T-cell (primary cell): ENCODE measurements at regions not wholly inside any gene's neighbourhood (a gene's known extent, or its start where the extent isn't known, plus 50 kb on each side); places are given as distances from the start of the nearest gene placed in this dataset.

Experiments used
- ATAC-seq, 4 experiments: fragments of 200-7000 bp in 3 of 4; fragments of 150-1000 bp in 1 of 4; cut with Tn5 transposase; replicated peaks in 1 of 4; 1 replicate in 3 of 4; 2 replicates in 1 of 4; pipeline ENCODE4 v1.10.0; 2021; ENCODE audit warnings: moderate library complexity in 3 of 4, mild to moderate bottlenecking in 2 of 4, moderate number of reproducible peaks in 1 of 4
- CTCF ChIA-PET, 2 donors: fragments of 300-600 bp; sonication (Branson Sonifier 250); formaldehyde crosslinking; loops; one replicate each; lab custom pipeline; 2022; ENCODE audit warnings: antibody characterized with exemption in 2 of 2; lab: Charles Lee
- POLR2A ChIA-PET, 2 donors: fragments of 300-600 bp; sonication (Branson Sonifier 250); formaldehyde crosslinking; loops; one replicate each; lab custom pipeline; 2022; ENCODE audit warnings: antibody characterized with exemption in 2 of 2; lab: Charles Lee
- DNase-seq, 35 experiments: peaks; one replicate each; pipeline versions ENCODE4 v3.0.0 to v3.0.0-alpha.2; 2013 to 2023
- H3K27ac ChIP-seq: one replicate; pipeline ENCODE4 v1.5.1; 2013; ENCODE audit warnings: low read length
- H3K27me3 ChIP-seq, 2 experiments: replicated peaks in 1 of 2; 1 replicate in 1 of 2; 2 replicates in 1 of 2; pipeline versions ENCODE4 v1.6.1 to v1.7.0; 2013; ENCODE audit warnings: low read length in 1 of 2, mixed read lengths in 1 of 2; ENCODE audit not compliant: control insufficient read depth in 2 of 2, insufficient read depth in 2 of 2; ENCODE audit errors: extremely low read depth in 1 of 2
- H3K36me3 ChIP-seq, 2 donors: 1 replicate in 1 of 2; 2 replicates in 1 of 2; pipeline versions ENCODE4 v1.6.1 to v1.7.0; 2013; ENCODE audit warnings: low read length in 1 of 2; ENCODE audit not compliant: control insufficient read depth in 2 of 2, insufficient read depth in 1 of 2; ENCODE audit errors: extremely low read depth in 1 of 2
- H3K4me1 ChIP-seq, 2 experiments: 1 replicate in 1 of 2; 2 replicates in 1 of 2; pipeline versions ENCODE4 v1.6.1 to v1.7.0; 2013; ENCODE audit warnings: low read length in 2 of 2, mixed read lengths in 1 of 2; ENCODE audit not compliant: insufficient read depth in 2 of 2, control insufficient read depth in 1 of 2; ENCODE audit errors: extremely low read depth in 1 of 2
- H3K4me3 ChIP-seq, 2 donors: 1 replicate in 1 of 2; 2 replicates in 1 of 2; pipeline versions ENCODE4 v1.5.1 to v1.7.0; 2013; ENCODE audit warnings: mild to moderate bottlenecking in 2 of 2, low read length in 1 of 2, moderate library complexity in 1 of 2; ENCODE audit not compliant: control insufficient read depth in 1 of 2; ENCODE audit errors: extremely low read depth in 1 of 2
- H3K9me3 ChIP-seq: 2 replicates; pipeline ENCODE4 v1.7.0; 2013
- H3K27ac Mint-ChIP-seq, 2 donors: one replicate each; pipeline ENCODE4 v1.8.0; 2020 to 2021; ENCODE audit warnings: mild to moderate bottlenecking in 2 of 2, mixed read lengths in 2 of 2
- H3K27me3 Mint-ChIP-seq, 2 donors: one replicate each; pipeline ENCODE4 v1.8.0; 2021 to 2022; ENCODE audit warnings: mixed read lengths in 2 of 2
- H3K36me3 Mint-ChIP-seq: one replicate; pipeline ENCODE4 v1.8.0; 2021; ENCODE audit warnings: mixed read lengths
- H3K4me1 Mint-ChIP-seq, 3 donors: one replicate each; pipeline ENCODE4 v1.8.0; 2020 to 2022; ENCODE audit warnings: mixed read lengths in 3 of 3, mild to moderate bottlenecking in 1 of 3
- H3K4me3 Mint-ChIP-seq, 3 donors: one replicate each; pipeline ENCODE4 v1.8.0; 2020 to 2022; ENCODE audit warnings: mild to moderate bottlenecking in 3 of 3, mixed read lengths in 3 of 3, moderate library complexity in 3 of 3
- H3K9me3 Mint-ChIP-seq, 3 donors: one replicate each; pipeline ENCODE4 v1.8.0; 2020 to 2022; ENCODE audit warnings: mixed read lengths in 3 of 3
- WGBS: methylation state at CpG from one replicate; pipeline ENCODE4 v1.1.5; 2013; ENCODE audit warnings: missing lambda C conversion rate; ENCODE audit not compliant: insufficient coverage; 5-methylcytosine and 5-hydroxymethylcytosine counted together

GRCh38 chr12:92537290-92537960, 165.4 kb upstream of the PLEKHG7 start:
- WGBS: 76% methylated on average over 2 of the region's 3 CpGs
- peaks cover 0 to 5% (median 3%) of the 10 kb centered on the region in 3 donors for H3K9me3 Mint-ChIP-seq
- Histone ChIP-seq H3K4me3 (no peak overlapping the region), H3K36me3 (no peaks in the 10 kb centered on the region), H3K9me3 (no peaks in the 10 kb centered on the region), H3K4me1 (peaks cover 10 to 37% of the 10 kb centered on the region in 2 experiments), H3K27ac (no peak overlapping the region), H3K27me3 (no peaks in the 10 kb centered on the region)
- peaks cover 3% of the 10 kb centered on the region for H3K36me3 Mint-ChIP-seq
- POLR2A ChIA-PET: interaction anchor here in 1 of 2 donors (0.5 kb wide), 1 partner anchor 52 kb away, joined by 3 read pairs; no protein-coding TSS in a partner anchor
- ATAC-seq (no peak), DNase-seq (no peak)
- CTCF ChIA-PET: interaction anchor here in 1 of 2 donors (0.5 to 1.4 kb wide), 4 partner anchors 20 to 1206 kb away, joined by 3 to 4 read pairs (median 3); no protein-coding TSS in a partner anchor
- no peak overlapping the region for H3K4me3 Mint-ChIP-seq
- peak overlapping the region; percentile 25 to 29 for H3K27ac Mint-ChIP-seq
- H3K4me1 Mint-ChIP-seq: peaks cover 50 to 53% (median 53%) of the 10 kb centered on the region in 3 donors
- no peaks in the 10 kb centered on the region for H3K27me3 Mint-ChIP-seq

DNA sequence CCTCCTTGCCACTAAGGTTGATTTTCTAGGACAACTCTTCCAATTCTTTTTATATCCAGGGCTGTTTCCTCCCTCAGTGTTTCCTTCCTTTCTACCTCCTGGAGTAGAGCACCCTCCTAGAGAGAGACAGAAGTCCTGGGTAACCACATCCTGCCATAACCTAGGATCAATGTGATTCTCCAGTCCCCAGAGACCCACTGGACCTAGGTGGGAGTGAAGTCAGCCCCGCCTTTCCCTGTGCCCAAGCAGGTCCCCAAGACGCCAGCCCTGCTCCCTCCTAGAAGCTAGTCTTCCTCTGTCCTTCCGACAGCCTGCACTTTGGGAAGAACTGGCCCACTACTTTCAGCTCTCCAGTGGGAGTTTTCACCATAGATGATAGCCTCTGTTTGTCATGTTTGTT, 166.8 kb upstream of the PLEKHG7 start:
- DNase-seq (no peak), ATAC-seq (no peak)
- Histone ChIP-seq H3K4me3 (no peak overlapping the region), H3K27ac (no peak overlapping the region), H3K27me3 (no peaks in the 10 kb centered on the region), H3K9me3 (no peaks in the 10 kb centered on the region), H3K36me3 (no peaks in the 10 kb centered on the region), H3K4me1 (peaks cover 9 to 29% of the 10 kb centered on the region in 2 experiments)
- Mint-ChIP-seq H3K36me3 (peaks cover 3% of the 10 kb centered on the region), H3K4me1 (peaks cover 40 to 41% (median 41%) of the 10 kb centered on the region in 3 donors), H3K27me3 (no peaks in the 10 kb centered on the region), H3K4me3 (no peak overlapping the region), H3K27ac (peak overlapping the region in 1 of 2 donors; percentile 23), H3K9me3 (peaks cover 0 to 5% (median 3%) of the 10 kb centered on the region in 3 donors)
- ChIA-PET CTCF (no interaction called here), POLR2A (no interaction called here)
- no CpG with 5 or more reads among the region's 3 CpGs for WGBS

DNA sequence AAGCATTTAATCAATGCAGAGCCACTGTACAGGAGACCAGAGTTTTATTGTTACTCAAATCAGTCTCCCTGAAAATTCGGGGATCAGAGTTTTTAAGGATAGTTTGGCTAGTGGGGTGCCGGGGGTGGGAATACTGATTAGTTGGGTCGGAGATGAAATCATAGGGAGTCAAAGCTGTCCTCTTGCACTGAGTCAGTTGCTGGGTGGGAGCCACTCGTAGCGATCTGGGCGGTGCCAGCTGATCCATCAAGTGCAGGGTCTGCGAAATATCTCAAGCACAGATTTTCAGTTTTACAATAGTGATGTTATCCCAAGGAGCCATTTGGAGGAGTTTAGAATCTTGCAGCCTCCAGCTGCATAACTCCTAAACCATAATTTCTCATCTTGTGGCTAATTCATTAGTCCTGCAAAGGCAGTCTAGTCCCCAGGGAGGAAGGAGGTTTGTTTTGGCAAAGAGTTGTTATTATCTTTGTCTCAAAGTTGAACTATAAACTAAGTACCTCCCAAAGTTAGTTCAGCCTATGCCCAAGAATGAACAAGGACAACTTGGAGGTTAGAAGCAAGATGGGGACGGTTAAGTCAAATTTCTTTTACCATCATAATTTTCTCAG, 169.4 kb upstream of the PLEKHG7 start:
- WGBS: 93% methylated on average over 3 of the region's 8 CpGs
- ChIA-PET POLR2A (interaction anchor here in 1 of 2 donors (0.6 kb wide), 1 partner anchor 1077 kb away, joined by 6 read pairs; no protein-coding TSS in a partner anchor), CTCF (no interaction called here)
- Mint-ChIP-seq H3K27me3 (no peaks in the 10 kb centered on the region), H3K4me3 (no peak overlapping the region), H3K4me1 (peaks cover 20 to 29% (median 23%) of the 10 kb centered on the region in 3 donors), H3K27ac (no peak overlapping the region), H3K9me3 (no peaks in the 10 kb centered on the region), H3K36me3 (peaks cover 3% of the 10 kb centered on the region)
- Histone ChIP-seq H3K27ac (no peak overlapping the region), H3K4me3 (no peak overlapping the region), H3K36me3 (no peaks in the 10 kb centered on the region), H3K27me3 (no peaks in the 10 kb centered on the region), H3K4me1 (peaks cover 0 to 8% of the 10 kb centered on the region in 2 experiments), H3K9me3 (no peaks in the 10 kb centered on the region)
- DNase-seq: no peak
- no peak for ATAC-seq

- Histone ChIP-seq H3K27ac (no peak overlapping the region), H3K36me3 (no peaks in the 10 kb centered on the region), H3K4me3 (no peak overlapping the region), H3K9me3 (no peaks in the 10 kb centered on the region), H3K27me3 (no peaks in the 10 kb centered on the region), H3K4me1 (no peaks in the 10 kb centered on the region)
- Mint-ChIP-seq H3K27me3 (no peaks in the 10 kb centered on the region), H3K9me3 (no peaks in the 10 kb centered on the region), H3K36me3 (peaks cover 3% of the 10 kb centered on the region), H3K27ac (no peak overlapping the region), H3K4me3 (no peak overlapping the region), H3K4me1 (peaks cover 7 to 11% (median 8%) of the 10 kb centered on the region in 3 donors)
- WGBS: no CpG with 5 or more reads among the region's 1 CpG
- ChIA-PET CTCF (no interaction called here), POLR2A (interaction anchor here (0.5 to 0.6 kb wide), 2 partner anchors 28 to 328 kb away, joined by 3 to 5 read pairs; no protein-coding TSS in a partner anchor)
- no peak for ATAC-seq
- DNase-seq: no peak
Observed at GRCh38 chr12:92530706-92531105, 172.1 kb upstream of the PLEKHG7 start.

- DNase-seq: no peak
- no peak overlapping the region for H3K4me3 Mint-ChIP-seq
- H3K4me1 ChIP-seq: no peaks in the 10 kb centered on the region
- H3K4me3 ChIP-seq: no peak overlapping the region
- ChIA-PET CTCF (no interaction called here), POLR2A (interaction anchor here in 1 of 2 donors (0.5 kb wide), 1 partner anchor 27 kb away, joined by 3 read pairs; no protein-coding TSS in a partner anchor)
- H3K36me3 ChIP-seq: no peaks in the 10 kb centered on the region
- no peaks in the 10 kb centered on the region for H3K27me3 ChIP-seq
- no peak overlapping the region for H3K27ac ChIP-seq
- no peak for ATAC-seq
- H3K36me3 Mint-ChIP-seq: peaks cover 3% of the 10 kb centered on the region
- H3K9me3 ChIP-seq: no peaks in the 10 kb centered on the region
- H3K4me1 Mint-ChIP-seq: peaks cover 7 to 15% (median 8%) of the 10 kb centered on the region in 3 donors
- no peaks in the 10 kb centered on the region for H3K9me3 Mint-ChIP-seq
- H3K27ac Mint-ChIP-seq: no peak overlapping the region
- H3K27me3 Mint-ChIP-seq: no peaks in the 10 kb centered on the region
Observed at GRCh38 chr12:92529944-92530343, 172.8 kb upstream of the PLEKHG7 start.

GRCh38 chr12:92528586-92528985, 174.2 kb upstream of the PLEKHG7 start:
- ATAC-seq: no peak
- H3K9me3 Mint-ChIP-seq: peaks cover 0 to 5% (median 4%) of the 10 kb centered on the region in 3 donors
- Histone ChIP-seq H3K9me3 (no peaks in the 10 kb centered on the region), H3K4me1 (no peaks in the 10 kb centered on the region), H3K4me3 (no peak overlapping the region), H3K27ac (no peak overlapping the region), H3K27me3 (no peaks in the 10 kb centered on the region), H3K36me3 (no peaks in the 10 kb centered on the region)
- no peak overlapping the region for H3K27ac Mint-ChIP-seq
- no CpG with 5 or more reads among the region's 3 CpGs for WGBS
- ChIA-PET CTCF (no interaction called here), POLR2A (no interaction called here)
- H3K27me3 Mint-ChIP-seq: no peaks in the 10 kb centered on the region
- peaks cover 3% of the 10 kb centered on the region for H3K36me3 Mint-ChIP-seq
- DNase-seq: no peak
- no peak overlapping the region for H3K4me3 Mint-ChIP-seq
- H3K4me1 Mint-ChIP-seq: peaks cover 15 to 27% (median 15%) of the 10 kb centered on the region in 3 donors
